Anterior cingulate cortex (tissue), 58 donors: ENCODE measurements at regions not wholly inside any gene's neighbourhood (a gene's known extent, or its start where the extent isn't known, plus 50 kb on each side); places are given as distances from the start of the nearest gene placed in this dataset.
"Not testable (repeated sequence)": the region's sequence is repeated elsewhere in the genome, so short reads cannot be mapped to it uniquely, and the experiment has no call there.

Experiments used
- DNase-seq, 58 donors: peaks; one replicate each; lab custom pipeline; 2025; lab: John Stamatoyannopoulos, UW

- no peak for DNase-seq
Measured at GRCh38 chr7:53491051-53491450, 455.6 kb downstream of the POM121L12 start.

- not testable (repeated sequence) for DNase-seq
Measured at GRCh38 chr7:53495181-53495580, 459.7 kb downstream of the POM121L12 start.

GRCh38 chr7:53500076-53500475 lies 464.6 kb downstream of the POM121L12 start:
- DNase-seq = no peak

DNA sequence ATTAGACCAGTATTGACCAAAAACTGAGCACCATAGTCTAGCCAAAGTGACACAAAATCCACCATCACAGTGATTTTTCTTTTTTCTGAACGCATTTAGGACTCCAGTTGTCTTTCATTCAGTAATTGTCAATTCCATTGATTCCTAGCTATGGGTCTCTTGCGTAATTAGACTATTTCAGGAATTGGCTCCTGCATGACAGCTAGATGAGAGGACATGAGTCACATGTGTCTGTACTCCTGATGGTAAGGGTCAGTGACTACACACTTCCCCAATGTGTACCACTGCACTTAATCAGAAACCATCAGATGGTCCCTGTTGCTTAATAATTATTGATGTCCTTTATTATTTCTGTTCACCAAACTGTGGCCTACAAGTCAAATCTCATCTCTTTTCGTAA lies 469.5 kb downstream of the POM121L12 start:
- no peak for DNase-seq

- no peak for DNase-seq
Measured at GRCh38 chr7:53518319-53518718, 482.9 kb downstream of the POM121L12 start.

DNA sequence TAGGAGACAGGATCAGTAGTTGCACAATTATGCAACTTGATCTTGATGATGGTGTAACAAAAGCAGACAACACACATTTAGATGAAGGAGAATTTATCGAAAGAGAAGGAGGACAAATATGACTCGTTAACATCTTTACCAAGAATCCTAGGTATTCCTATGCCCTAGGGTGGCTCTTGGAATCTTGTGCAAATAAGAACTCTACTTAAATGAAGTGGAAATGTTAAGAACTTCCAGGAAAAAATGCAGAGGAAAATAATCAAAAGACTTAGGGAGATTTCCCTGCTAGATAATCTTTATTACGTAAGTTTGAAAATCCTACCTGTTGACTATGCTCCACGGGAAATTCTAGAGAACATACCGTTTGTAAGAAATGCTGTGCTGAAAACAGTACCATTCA lies 485.4 kb downstream of the POM121L12 start:
- DNase-seq = no peak

DNA sequence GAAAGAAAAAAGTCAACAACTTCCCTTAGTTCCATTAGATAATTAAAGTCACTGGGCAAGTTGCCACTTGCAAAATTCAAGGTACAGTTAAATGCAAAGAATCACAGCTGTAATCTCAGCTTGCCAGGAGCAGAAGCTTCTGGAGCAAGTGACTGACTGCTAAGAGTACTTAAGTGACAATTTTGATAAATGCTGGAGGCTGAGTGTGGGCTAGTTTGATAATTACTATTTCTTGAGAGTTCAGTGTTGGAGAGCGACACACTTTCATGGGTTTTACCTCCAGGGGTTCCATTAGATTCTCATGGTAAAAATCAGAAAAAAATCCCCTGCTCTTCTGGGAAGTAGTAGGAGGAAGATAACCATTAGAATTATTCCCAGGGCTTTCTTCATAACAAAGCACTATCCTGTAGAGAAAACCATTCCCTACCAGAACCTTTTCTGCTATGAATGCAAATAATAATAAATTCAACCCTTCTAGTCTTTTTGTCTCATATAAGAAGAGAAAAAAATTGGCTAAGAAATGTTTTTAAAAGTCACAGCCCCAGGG lies 486.3 kb downstream of the POM121L12 start:
- no peak for DNase-seq

DNA sequence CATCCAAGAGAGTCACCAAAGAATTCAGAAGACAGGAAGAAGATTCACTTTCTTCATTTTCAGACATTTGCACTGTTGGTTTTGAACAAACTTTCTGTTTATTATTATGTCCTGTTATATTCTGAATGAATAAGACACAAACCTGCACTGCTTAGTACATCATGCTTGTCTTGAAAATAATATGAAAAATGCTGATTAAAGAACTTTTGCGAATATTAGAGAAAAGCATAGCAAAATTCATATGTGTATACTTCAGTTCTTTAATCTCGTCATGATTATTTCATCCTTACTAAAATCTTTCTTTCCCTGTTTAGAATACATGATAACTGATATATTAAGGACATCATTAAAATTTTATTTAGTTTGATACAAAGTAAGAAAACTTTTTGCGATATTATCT lies 504.1 kb downstream of the POM121L12 start:
- no peak for DNase-seq

DNA sequence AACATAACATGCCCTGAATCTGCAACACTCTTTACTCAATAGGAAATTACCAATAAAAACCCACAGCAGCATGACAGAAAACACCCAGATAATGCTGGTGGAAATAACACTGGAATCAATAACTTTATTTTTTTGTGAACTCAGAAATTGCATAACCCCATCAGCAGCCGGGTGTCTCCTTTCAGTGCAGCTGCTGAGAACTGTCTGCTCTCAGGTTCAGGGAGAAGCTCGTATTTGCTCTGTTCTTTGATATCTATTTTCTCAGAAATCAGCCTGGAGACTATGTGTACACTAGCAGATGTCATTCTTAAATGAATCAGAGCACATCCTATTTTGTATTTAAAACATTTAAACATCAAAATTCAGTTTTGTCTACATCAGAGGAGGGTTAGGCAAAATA lies 506.0 kb downstream of the POM121L12 start:
- DNase-seq = no peak

GRCh38 chr7:53542157-53542556 lies 506.7 kb downstream of the POM121L12 start:
- peak in 1 of 58 donors; percentile 8 for DNase-seq
